HepG2 (cell line): ENCODE measurements at regions not wholly inside any gene's neighbourhood (a gene's known extent, or its start where the extent isn't known, plus 50 kb on each side); places are given as distances from the start of the nearest gene placed in this dataset.

Source experiments
- ATAC-seq: fragments of 200-7000 bp; cut with Tn5 transposase; 3 replicates; pipeline ENCODE4 v1.9.1; 2020; ENCODE audit warnings: mild to moderate bottlenecking, moderate library complexity
- BruUV-seq: library from RNA; stranded (reverse); fragments of 400-500 nt; replicated peaks from 2 replicates; lab custom pipeline; 2021; lab: Mats Ljungman, UMichigan
- CTCF ChIA-PET: fragments of 300-600 bp; formaldehyde crosslinking; extraction: SDS; loops from one replicate; lab custom pipeline; 2021; ENCODE audit warnings: low total read pairs, inconsistent platforms, low intra/inter-chr PET ratio; lab: Yijun Ruan, JAX
- POLR2A ChIA-PET: fragments of 350-600 bp; sonication (Branson Sonifier 250); formaldehyde crosslinking; loops from one replicate; lab custom pipeline; 2020; ENCODE audit warnings: antibody characterized with exemption, inconsistent platforms; lab: Yijun Ruan, JAX
- DNase-seq: peaks from one replicate; pipeline ENCODE4 v3.0.0-alpha.2; 2015; ENCODE audit warnings: low spot score
- FAIRE-seq: peaks from 3 replicates; lab custom pipeline; 2011; peaks lifted over from hg19 to GRCh38; lab: Jason Lieb, UNC
- H2AFZ ChIP-seq: one replicate; pipeline ENCODE4 v1.6.1; 2011; ENCODE audit warnings: low read length, inconsistent platforms
- H3K27ac ChIP-seq: fragments of 300-600 bp; 3 replicates; pipeline ENCODE4 v1.8.0; 2011; ENCODE audit warnings: mixed run types, mild to moderate bottlenecking, mixed read lengths, low read length, inconsistent platforms; ENCODE audit not compliant: insufficient read depth; ENCODE audit errors: extremely low read length
- H3K27me3 ChIP-seq, 2 experiments: fragments of 200-600 bp in 1 of 2; 2 replicates in 1 of 2; 3 replicates in 1 of 2; pipeline versions ENCODE4 v1.6.0 to v1.8.0; 2011; ENCODE audit warnings: low read length in 2 of 2, mild to moderate bottlenecking in 2 of 2, moderate library complexity in 2 of 2, inconsistent platforms in 1 of 2; ENCODE audit not compliant: insufficient read depth in 2 of 2, control insufficient read depth in 1 of 2
- H3K36me3 ChIP-seq, 2 experiments: fragments of 200-600 bp in 1 of 2; replicated peaks in 1 of 2; 2 replicates in 1 of 2; 3 replicates in 1 of 2; pipeline versions ENCODE4 v1.5.1 to v1.8.0; 2011; ENCODE audit warnings: low read length in 2 of 2, inconsistent platforms in 1 of 2; ENCODE audit not compliant: insufficient read depth in 2 of 2, control insufficient read depth in 1 of 2
- H3K4me1 ChIP-seq: 2 replicates; pipeline ENCODE4 v1.5.1; 2012; ENCODE audit warnings: low read length, inconsistent platforms; ENCODE audit not compliant: insufficient read depth
- H3K4me2 ChIP-seq: 2 replicates; pipeline ENCODE4 v1.6.0; 2011; ENCODE audit warnings: low read depth, low read length, inconsistent platforms
- H3K4me3 ChIP-seq, 3 experiments: fragments of 200-600 bp in 1 of 3; sonication (generic), shearing (Covaris generic) in 1 of 3; replicated peaks in 1 of 3; 2 replicates each; pipeline ENCODE4 v1.5.1; 2011 to 2016; ENCODE audit warnings: low read length in 3 of 3, inconsistent platforms in 2 of 3, low read depth in 2 of 3, mild to moderate bottlenecking in 2 of 3, control low read depth in 1 of 3, mixed read lengths in 1 of 3; ENCODE audit not compliant: insufficient read depth in 1 of 3
- H3K79me2 ChIP-seq: one replicate; pipeline ENCODE4 v1.6.1; 2011; ENCODE audit warnings: low read length, inconsistent platforms; ENCODE audit not compliant: insufficient read depth
- H3K9ac ChIP-seq: 2 replicates; pipeline ENCODE4 v1.6.0; 2011; ENCODE audit warnings: mild to moderate bottlenecking, low read depth, low read length, inconsistent platforms; ENCODE audit not compliant: insufficient read depth
- H3K9me3 ChIP-seq: 2 replicates; pipeline ENCODE4 v1.5.1; 2012; ENCODE audit warnings: mild to moderate bottlenecking, low read length
- H4K20me1 ChIP-seq: 2 replicates; pipeline ENCODE4 v1.6.0; 2011; ENCODE audit warnings: inconsistent platforms, mild to moderate bottlenecking, low read length, moderate library complexity; ENCODE audit not compliant: insufficient read depth
- CENPT ChIP-seq: sonication (generic); formaldehyde crosslinking; IDR thresholded peaks from 2 replicates; pipeline ENCODE4 v1.8.0; 2022; ENCODE audit warnings: low read depth, mild to moderate bottlenecking, moderate library complexity, missing genetic modification reagents
- CSRNP1 ChIP-seq: sonication (generic); formaldehyde crosslinking; IDR thresholded peaks from 2 replicates; pipeline ENCODE4 v1.8.1; 2023; ENCODE audit warnings: mild to moderate bottlenecking, missing genetic modification reagents
- KAT7 ChIP-seq: IDR thresholded peaks from 2 replicates; pipeline ENCODE4 v1.6.1; 2018; ENCODE audit warnings: borderline replicate concordance, missing compliant biosample characterization
- NCOR1 ChIP-seq: fragments of 200-600 bp; sonication (generic); IDR thresholded peaks from 2 replicates; pipeline ENCODE4 v1.7.0; 2017; ENCODE audit warnings: antibody characterized with exemption, low read length, borderline replicate concordance
- PAXIP1 ChIP-seq: sonication (generic); formaldehyde crosslinking; conservative IDR thresholded peaks from 2 replicates; pipeline ENCODE4 v1.4.0; 2020; ENCODE audit warnings: mild to moderate bottlenecking, missing genetic modification reagents, moderate library complexity
- POGK ChIP-seq: sonication (generic); formaldehyde crosslinking; conservative IDR thresholded peaks from 2 replicates; pipeline ENCODE4 v1.8.0; 2022; ENCODE audit warnings: mild to moderate bottlenecking, moderate library complexity, missing genetic modification reagents
- SMC3 ChIP-seq: IDR thresholded peaks from 2 replicates; pipeline ENCODE4 v1.6.1; 2011; ENCODE audit warnings: low read length, improper control_type of control experiment
- ZFY ChIP-seq: sonication (generic); formaldehyde crosslinking; IDR thresholded peaks from 2 replicates; pipeline ENCODE4 v1.4.0; 2020; ENCODE audit warnings: missing genetic modification reagents
- ZNF282 ChIP-seq: fragments of 450-650 bp; IDR thresholded peaks from 2 replicates; pipeline ENCODE4 v1.6.1; 2018; ENCODE audit not compliant: partially characterized antibody
- ZNF326 ChIP-seq: sonication (generic); formaldehyde crosslinking; IDR thresholded peaks from 2 replicates; pipeline ENCODE4 v1.4.0; 2020; ENCODE audit warnings: missing genetic modification reagents, borderline replicate concordance
- ZSCAN30 ChIP-seq: sonication (generic); formaldehyde crosslinking; IDR thresholded peaks from 2 replicates; pipeline ENCODE4 v1.5.0; 2020; ENCODE audit warnings: mild to moderate bottlenecking, missing genetic modification reagents
- WGBS: methylation state at CpG from one replicate; pipeline ENCODE4 v1.1.6; 2017; ENCODE audit warnings: low lambda C conversion rate; 5-methylcytosine and 5-hydroxymethylcytosine counted together
- in situ Hi-C: cut with HindIII; loops from 2 replicates; pipeline ENCODE4 v1.10.0; 2017; ENCODE audit warnings: low pct_unique_long_range_greater_than_20kb; ENCODE audit not compliant: extremely low pct_ligation_motif_present
- intact Hi-C: fragments of 100-400 bp; cut with micrococcal nuclease; formaldehyde crosslinking; loops from one replicate; pipeline ENCODE4 v1.10.0; 2022; ENCODE audit not compliant: unreplicated experiment

GRCh38 chr14:101633276-101633675 lies 72.0 kb downstream of the DIO3 start:
- Histone ChIP-seq H3K27me3 (peaks cover 1 to 20% of the 10 kb centered on the region in 2 experiments; a peak in 4 of 5 replicates), H3K9ac (no peak overlapping the region), H3K27ac (no peak overlapping the region), H4K20me1 (no peaks in the 10 kb centered on the region), H3K36me3 (no peaks in the 10 kb centered on the region), H3K79me2 (no peaks in the 10 kb centered on the region), H3K4me2 (no peak overlapping the region), H3K4me3 (no peak overlapping the region), H3K9me3 (no peaks in the 10 kb centered on the region), H3K4me1 (peaks cover 15% of the 10 kb centered on the region), H2AFZ (no peak overlapping the region)
- intact Hi-C loops (loop anchor here (10.0 kb wide), 1 partner anchor 968 kb away; no protein-coding TSS in a partner anchor), in situ Hi-C loops (no loop called here)
- no TSS peak for BruUV-seq
- no peak for FAIRE-seq
- ATAC-seq: no peak
- CTCF ChIA-PET: no interaction called here
- no peak for DNase-seq
- TF ChIP-seq NCOR1: no peak
- no peak for TF ChIP-seq CSRNP1 (CRISPR knock-in tag)
- TF ChIP-seq PAXIP1 (CRISPR knock-in tag): no peak
- TF ChIP-seq ZFY (CRISPR knock-in tag): no peak
- no peak for TF ChIP-seq SMC3
- no peak for TF ChIP-seq KAT7 (CRISPR knock-in tag)
- no peak for TF ChIP-seq ZSCAN30 (CRISPR knock-in tag)
- no peak for TF ChIP-seq POGK (CRISPR knock-in tag)
- no peak for TF ChIP-seq ZNF326
- no peak for TF ChIP-seq ZNF282
- TF ChIP-seq CENPT: no peak
- POLR2A ChIA-PET: no interaction called here
- 37% methylated on average over 9 of the region's 10 CpGs for WGBS
